Thymus (tissue), 11 donors: ENCODE measurements at regions not wholly inside any gene's neighbourhood (a gene's known extent, or its start where the extent isn't known, plus 50 kb on each side); places are given as distances from the start of the nearest gene placed in this dataset.
"Not testable (repeated sequence)": the region's sequence is repeated elsewhere in the genome, so short reads cannot be mapped to it uniquely, and the experiment has no call there.

Experiments used
- DNase-seq, 9 donors: peaks; one replicate each; pipeline ENCODE4 v3.0.0-alpha.2; 2013; ENCODE audit warnings: low spot score in 9 of 9, low read depth in 6 of 9, missing footprints in 1 of 9
- H3K27ac ChIP-seq, 2 donors: one replicate each; pipeline ENCODE4 v1.5.1; 2013; ENCODE audit warnings: control low read depth in 1 of 2, low read depth in 1 of 2, low read length in 1 of 2, mild to moderate bottlenecking in 1 of 2, moderate library complexity in 1 of 2
- H3K27me3 ChIP-seq, 2 donors: one replicate each; pipeline ENCODE4 v1.5.1; 2013; ENCODE audit warnings: low read length in 1 of 2; ENCODE audit not compliant: control insufficient read depth in 2 of 2, insufficient read depth in 1 of 2
- H3K36me3 ChIP-seq, 2 donors: one replicate each; pipeline ENCODE4 v1.5.1; 2013; ENCODE audit warnings: low read length in 1 of 2, mild to moderate bottlenecking in 1 of 2, moderate library complexity in 1 of 2; ENCODE audit not compliant: control insufficient read depth in 2 of 2, insufficient read depth in 2 of 2
- H3K4me1 ChIP-seq, 2 donors: one replicate each; pipeline ENCODE4 v1.5.1; 2013; ENCODE audit warnings: low read length in 2 of 2; ENCODE audit not compliant: control insufficient read depth in 2 of 2, insufficient read depth in 2 of 2
- H3K4me3 ChIP-seq, 2 donors: one replicate each; pipeline ENCODE4 v1.5.1; 2013; ENCODE audit warnings: low read length in 2 of 2, control low read depth in 1 of 2, mild to moderate bottlenecking in 1 of 2
- H3K9me3 ChIP-seq, 2 donors: one replicate each; pipeline ENCODE4 v1.5.1; 2013; ENCODE audit warnings: low read length in 1 of 2, mild to moderate bottlenecking in 1 of 2; ENCODE audit not compliant: control insufficient read depth in 2 of 2, insufficient read depth in 1 of 2
- WGBS: extraction: QIAGEN DNeasy Blood & Tissue Kit; methylation state at CpG from one replicate; pipeline ENCODE4 v1.1.7; 2013; 5-methylcytosine and 5-hydroxymethylcytosine counted together
- donor health status: healthy.

DNA sequence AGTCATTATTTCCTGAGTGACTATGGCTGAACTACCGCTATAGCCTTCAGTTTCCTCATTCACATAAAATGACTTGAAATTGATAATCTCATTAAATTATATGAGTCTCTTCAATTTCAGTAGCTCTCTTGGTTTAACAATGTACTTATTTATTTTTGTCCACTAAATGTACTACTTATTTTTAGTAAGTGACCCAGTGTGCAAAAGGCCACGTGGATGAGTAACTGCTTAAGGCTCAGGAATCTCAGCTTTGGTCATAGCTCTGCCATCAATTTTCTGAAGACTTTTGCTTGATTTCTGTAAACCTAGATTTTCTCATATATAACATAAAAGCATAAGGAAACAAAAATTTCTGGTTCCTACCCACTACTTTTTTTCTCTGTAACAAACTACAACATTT, 1132.9 kb upstream of the CDH8 start:
- 90% methylated on average over 2 of the region's 2 CpGs for WGBS
- Histone ChIP-seq H3K4me3 (no peak overlapping the region), H3K9me3 (no peaks in the 10 kb centered on the region), H3K4me1 (no peaks in the 10 kb centered on the region), H3K27me3 (no peaks in the 10 kb centered on the region), H3K27ac (no peak overlapping the region), H3K36me3 (no peaks in the 10 kb centered on the region)
- DNase-seq = no peak

DNA sequence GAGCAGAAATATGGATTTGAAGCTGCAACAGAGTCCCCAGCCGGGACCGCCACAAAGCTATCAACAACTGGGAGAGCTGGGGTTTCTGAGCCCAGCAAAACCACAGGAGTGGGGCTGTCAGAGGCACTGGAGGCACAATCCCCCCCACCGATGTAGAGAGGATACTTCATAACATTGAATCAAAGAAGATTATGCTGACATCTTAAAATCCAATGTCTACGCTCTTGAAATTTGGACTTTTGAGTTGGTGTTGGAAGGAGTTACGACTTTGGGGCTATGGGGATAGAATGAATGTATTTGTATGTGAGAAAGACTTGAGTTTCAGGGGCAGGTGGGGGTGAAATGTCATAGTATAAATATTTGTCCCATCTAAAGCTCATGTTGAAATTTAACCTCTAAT, 1121.6 kb upstream of the CDH8 start:
- Histone ChIP-seq H3K4me3 (no peak overlapping the region), H3K4me1 (no peaks in the 10 kb centered on the region), H3K36me3 (no peaks in the 10 kb centered on the region), H3K27ac (no peak overlapping the region), H3K9me3 (no peaks in the 10 kb centered on the region), H3K27me3 (no peaks in the 10 kb centered on the region)
- 93% methylated on average over 5 of the region's 5 CpGs for WGBS
- DNase-seq = no peak

DNA sequence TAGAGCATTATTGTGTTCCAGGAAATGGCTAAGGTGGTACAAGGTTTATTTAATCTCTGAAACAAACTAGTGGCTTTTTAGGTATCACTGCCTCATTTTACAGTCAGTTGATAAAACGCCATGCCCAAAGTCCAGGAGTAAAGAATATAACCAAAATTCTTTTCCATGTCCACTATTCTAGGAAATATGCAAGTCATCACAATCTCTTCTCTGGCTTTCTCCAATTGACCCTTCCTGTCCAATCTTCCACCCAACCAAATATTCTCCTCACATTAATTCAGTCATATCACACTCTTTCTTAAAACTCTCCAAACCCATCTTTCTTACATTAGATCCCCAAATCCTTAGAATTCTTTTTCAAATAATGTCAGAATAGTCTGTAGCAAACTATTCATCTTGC, 1110.0 kb upstream of the CDH8 start:
- WGBS = 87% methylated on average over 1 of the region's 1 CpG
- no peaks in the 10 kb centered on the region for H3K4me1 ChIP-seq
- no peak overlapping the region for H3K27ac ChIP-seq
- no peaks in the 10 kb centered on the region for H3K27me3 ChIP-seq
- no peak overlapping the region for H3K4me3 ChIP-seq
- no peaks in the 10 kb centered on the region for H3K9me3 ChIP-seq
- no peak for DNase-seq
- no peaks in the 10 kb centered on the region for H3K36me3 ChIP-seq

GRCh38 chr16:63145411-63145810, 1109.2 kb upstream of the CDH8 start:
- H3K27ac ChIP-seq = no peak overlapping the region
- H3K4me3 ChIP-seq = no peak overlapping the region
- H3K27me3 ChIP-seq = no peaks in the 10 kb centered on the region
- no peaks in the 10 kb centered on the region for H3K4me1 ChIP-seq
- H3K36me3 ChIP-seq = no peaks in the 10 kb centered on the region
- WGBS = 93% methylated on average over 1 of the region's 1 CpG
- no peaks in the 10 kb centered on the region for H3K9me3 ChIP-seq
- DNase-seq = no peak

- no peaks in the 10 kb centered on the region for H3K36me3 ChIP-seq
- no peak for DNase-seq
- H3K4me3 ChIP-seq = no peak overlapping the region
- H3K9me3 ChIP-seq = peaks cover 0 to 3% of the 10 kb centered on the region in 2 donors
- H3K4me1 ChIP-seq = no peaks in the 10 kb centered on the region
- 95% methylated on average over 2 of the region's 2 CpGs for WGBS
- H3K27me3 ChIP-seq = no peaks in the 10 kb centered on the region
- H3K27ac ChIP-seq = no peak overlapping the region
These were observed 1098.8 kb upstream of the CDH8 start for GRCh38 chr16:63135069-63135468.

- Histone ChIP-seq H3K9me3 (peaks cover 0 to 11% of the 10 kb centered on the region in 2 donors), H3K36me3 (no peaks in the 10 kb centered on the region), H3K4me3 (no peak overlapping the region), H3K27ac (no peak overlapping the region), H3K27me3 (no peaks in the 10 kb centered on the region), H3K4me1 (no peaks in the 10 kb centered on the region)
- DNase-seq = no peak
- WGBS = 96% methylated on average over 2 of the region's 2 CpGs
These were observed 1095.3 kb upstream of the CDH8 start for GRCh38 chr16:63131503-63131902.

DNA sequence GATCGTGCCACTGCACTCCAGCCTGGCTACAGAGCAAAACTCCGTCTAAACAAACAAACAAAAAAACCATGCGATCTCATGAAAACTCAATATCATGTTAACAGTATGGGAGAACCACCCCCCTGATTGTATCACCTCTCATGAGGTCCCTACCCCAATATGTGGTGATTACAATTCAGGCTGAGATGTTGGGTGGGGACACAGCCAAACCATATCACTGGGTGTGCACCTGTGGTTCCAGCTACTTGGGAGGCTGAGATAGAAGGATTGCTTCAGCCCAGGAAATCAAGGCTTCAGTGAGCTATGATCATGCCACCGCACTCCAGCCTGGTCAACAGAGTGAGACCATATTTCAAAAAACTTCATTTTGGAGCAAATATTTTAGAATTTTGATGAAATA, 1094.7 kb upstream of the CDH8 start:
- H3K27me3 ChIP-seq = no peaks in the 10 kb centered on the region
- no peak overlapping the region for H3K27ac ChIP-seq
- no peak for DNase-seq
- peaks cover 0 to 11% of the 10 kb centered on the region in 2 donors for H3K9me3 ChIP-seq
- H3K4me3 ChIP-seq = no peak overlapping the region
- 98% methylated on average over 4 of the region's 4 CpGs for WGBS
- no peaks in the 10 kb centered on the region for H3K36me3 ChIP-seq
- H3K4me1 ChIP-seq = no peaks in the 10 kb centered on the region

DNA sequence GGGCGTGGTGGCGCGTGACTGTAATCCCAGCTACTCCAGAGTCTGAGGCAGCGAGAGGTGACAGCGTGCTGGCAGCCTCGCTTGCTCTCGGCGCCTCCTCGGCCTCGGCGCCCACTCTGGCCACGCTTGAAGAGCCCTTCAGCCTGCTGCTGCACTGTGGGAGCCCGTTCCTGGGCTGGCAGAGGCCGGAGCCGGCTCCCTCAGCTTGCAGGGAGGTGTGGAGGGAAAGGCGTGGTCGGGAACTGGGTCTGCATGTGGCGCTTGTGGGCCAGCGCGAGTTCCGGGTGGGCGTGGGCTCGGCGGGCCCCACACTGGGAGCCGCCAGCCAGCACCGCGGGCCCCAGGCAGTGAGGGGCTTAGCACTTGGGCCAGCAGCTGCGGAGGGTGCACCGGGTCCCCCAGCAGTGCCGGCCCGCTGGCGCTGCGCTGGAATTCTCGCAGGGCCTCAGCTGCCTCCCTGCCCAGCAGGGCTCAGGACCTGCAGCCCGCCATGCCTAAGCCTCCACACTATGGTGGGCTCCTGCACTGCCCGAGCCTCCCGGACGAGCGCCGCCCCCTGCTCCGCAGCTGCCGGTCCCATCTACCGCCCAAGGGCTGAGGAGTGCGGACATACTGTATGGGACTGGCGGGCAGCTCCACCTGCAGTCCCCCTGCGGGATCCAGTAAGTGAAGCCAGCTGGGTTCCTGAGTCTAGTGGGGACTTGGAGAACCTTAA, 1093.3 kb upstream of the CDH8 start:
- no peaks in the 10 kb centered on the region for H3K4me1 ChIP-seq
- H3K27ac ChIP-seq = no peak overlapping the region
- no peak overlapping the region for H3K4me3 ChIP-seq
- no peak for DNase-seq
- H3K27me3 ChIP-seq = no peaks in the 10 kb centered on the region
- 95% methylated on average over 46 of the region's 46 CpGs for WGBS
- no peaks in the 10 kb centered on the region for H3K36me3 ChIP-seq
- H3K9me3 ChIP-seq = peaks cover 0 to 7% of the 10 kb centered on the region in 2 donors

- not testable (repeated sequence) for H3K27me3 ChIP-seq, H3K36me3 ChIP-seq, H3K9me3 ChIP-seq, H3K4me1 ChIP-seq, H3K27ac ChIP-seq, H3K4me3 ChIP-seq, DNase-seq
- 96% methylated on average over 23 of the region's 23 CpGs for WGBS
These were observed 1083.7 kb upstream of the CDH8 start for GRCh38 chr16:63119905-63120304.
